Left lobe of liver (tissue), 2 donors: ENCODE measurements at regions not wholly inside any gene's neighbourhood (a gene's known extent, or its start where the extent isn't known, plus 50 kb on each side); places are given as distances from the start of the nearest gene placed in this dataset.
"Not testable (repeated sequence)": the region's sequence is repeated elsewhere in the genome, so short reads cannot be mapped to it uniquely, and the experiment has no call there.

Experiments
- ATAC-seq: fragments of 200-7000 bp; cut with Tn5 transposase; one replicate; pipeline ENCODE4 v1.9.1; 2020; ENCODE audit warnings: mild to moderate bottlenecking, moderate library complexity
- DNase-seq: peaks from one replicate; pipeline ENCODE4 v3.0.0-alpha.2; 2020; ENCODE audit warnings: low spot score
- donor health status: DM: no; HTN: no; CAD: no; lungs with moderate emphysema.
- donor health status: DM: no; HTN: yes; CAD: no.

GRCh38 chr5:105903069-105903468 lies 1767.7 kb downstream of the EFNA5 start:
- ATAC-seq (no peak), DNase-seq (no peak)

DNA sequence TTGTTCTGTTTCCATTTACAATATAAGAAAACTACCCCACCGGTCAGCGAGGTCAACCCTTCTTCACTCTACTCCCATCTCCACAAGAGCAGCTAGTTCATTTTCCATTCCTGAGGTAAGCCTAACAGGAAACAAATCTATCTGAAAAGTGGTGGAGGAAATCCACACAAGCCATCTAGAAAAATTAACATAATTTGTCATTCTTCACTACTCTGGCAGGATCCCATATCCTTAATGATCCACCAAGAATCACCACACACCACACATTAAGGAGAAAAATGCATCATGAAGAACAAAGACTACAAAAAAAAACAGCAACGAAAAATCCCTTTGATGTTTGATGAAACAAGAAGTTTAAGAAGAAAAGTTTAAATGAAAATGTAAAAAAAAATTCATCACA lies 1771.0 kb downstream of the EFNA5 start:
- ATAC-seq = no peak
- DNase-seq = no peak

- no peak for ATAC-seq
- no peak for DNase-seq
Observed at GRCh38 chr5:105898183-105898582, 1772.6 kb downstream of the EFNA5 start.

- ATAC-seq (no peak), DNase-seq (no peak)
Observed at GRCh38 chr5:105885266-105885665, 1785.5 kb downstream of the EFNA5 start.

- ATAC-seq = no peak
- no peak for DNase-seq
Observed at GRCh38 chr5:105882956-105883481, 1787.7 kb downstream of the EFNA5 start.

DNA sequence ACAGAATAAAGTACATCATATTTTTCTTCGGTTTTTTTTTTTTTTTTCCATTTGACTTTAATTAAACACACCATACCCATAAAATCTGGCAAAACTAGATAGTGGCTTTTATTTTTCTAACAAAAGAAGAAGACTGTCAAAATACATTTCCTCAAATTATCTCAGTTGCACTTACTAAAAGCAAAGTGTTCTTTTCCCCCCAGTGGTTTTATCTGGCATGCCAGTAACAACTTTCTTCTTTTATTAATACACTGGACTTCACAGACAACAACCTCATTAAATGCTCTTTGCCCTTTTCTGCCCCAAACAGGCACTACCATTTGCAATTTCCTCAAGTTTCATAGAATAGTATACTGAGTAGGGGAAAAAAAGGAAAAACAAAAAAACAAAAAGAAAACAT lies 1792.3 kb downstream of the EFNA5 start:
- DNase-seq = no peak
- ATAC-seq = no peak

DNA sequence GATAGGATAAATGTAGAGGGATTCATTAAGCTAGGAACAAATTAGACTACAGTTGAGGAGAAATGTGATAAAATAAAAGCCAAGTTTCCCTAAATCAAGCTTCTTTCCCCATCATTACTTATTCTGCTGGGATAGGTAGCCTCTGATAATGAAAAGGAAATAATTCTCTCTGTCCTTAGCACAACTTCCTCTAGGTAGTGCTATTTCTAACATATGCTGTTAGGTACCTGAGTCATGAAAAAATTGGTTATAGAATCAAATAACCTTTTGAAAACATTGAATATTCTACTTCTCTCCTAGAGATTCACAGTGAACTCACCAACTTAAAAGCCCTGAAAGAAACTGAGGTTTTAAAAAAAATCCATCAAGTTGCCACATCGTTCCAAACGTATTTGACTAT lies 1793.1 kb downstream of the EFNA5 start:
- ATAC-seq = no peak

GRCh38 chr5:105874316-105874715 lies 1796.4 kb downstream of the EFNA5 start:
- no peak for ATAC-seq
- DNase-seq = no peak

More for the DNA sequence above, 1793.1 kb downstream of the EFNA5 start:
- no peak for DNase-seq

- DNase-seq = no peak
- ATAC-seq = no peak
Observed at GRCh38 chr5:105872569-105873270, 1798.0 kb downstream of the EFNA5 start.

GRCh38 chr5:105868038-105868780 lies 1802.5 kb downstream of the EFNA5 start:
- DNase-seq = no peak
- ATAC-seq = no peak

DNA sequence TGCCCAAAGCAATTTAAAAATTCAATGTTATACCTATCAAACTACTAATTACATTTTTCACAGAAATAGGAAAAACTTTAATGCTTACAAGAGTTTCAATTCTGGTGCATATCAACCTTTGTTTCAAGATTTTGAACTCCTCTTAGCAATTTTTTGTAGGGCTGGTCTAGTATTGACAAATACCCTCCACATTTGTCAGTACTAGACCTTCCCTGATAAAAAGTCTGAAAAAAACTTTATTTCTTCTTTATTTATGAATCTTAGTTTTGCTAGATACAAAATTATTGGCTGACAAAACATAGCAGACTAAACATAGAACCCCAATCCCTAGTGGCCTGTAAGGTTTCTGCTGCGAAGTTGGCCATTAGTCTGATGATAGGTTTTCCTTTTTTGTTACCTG lies 1804.9 kb downstream of the EFNA5 start:
- ATAC-seq (no peak), DNase-seq (no peak)

DNA sequence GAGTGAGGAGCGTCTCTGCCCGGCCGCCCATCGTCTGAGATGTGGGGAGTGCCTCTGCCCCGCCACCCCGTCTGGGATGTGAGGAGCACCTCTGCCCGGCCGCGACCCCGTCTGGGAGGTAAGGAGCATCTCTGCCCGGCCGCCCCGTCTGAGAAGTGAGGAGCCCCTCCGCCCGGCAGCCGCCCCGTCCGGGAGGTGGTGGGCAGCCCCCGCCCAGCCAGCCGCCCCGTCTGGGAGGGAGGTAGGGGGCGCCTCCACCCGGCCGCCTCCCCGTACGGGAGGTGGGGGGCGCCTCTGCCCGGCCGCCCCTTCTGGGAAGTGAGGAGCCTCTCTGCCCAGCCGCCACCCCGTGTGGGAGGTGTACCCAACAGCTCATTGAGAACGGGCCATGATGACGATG lies 1811.4 kb downstream of the EFNA5 start:
- DNase-seq, ATAC-seq: not testable (repeated sequence)

DNA sequence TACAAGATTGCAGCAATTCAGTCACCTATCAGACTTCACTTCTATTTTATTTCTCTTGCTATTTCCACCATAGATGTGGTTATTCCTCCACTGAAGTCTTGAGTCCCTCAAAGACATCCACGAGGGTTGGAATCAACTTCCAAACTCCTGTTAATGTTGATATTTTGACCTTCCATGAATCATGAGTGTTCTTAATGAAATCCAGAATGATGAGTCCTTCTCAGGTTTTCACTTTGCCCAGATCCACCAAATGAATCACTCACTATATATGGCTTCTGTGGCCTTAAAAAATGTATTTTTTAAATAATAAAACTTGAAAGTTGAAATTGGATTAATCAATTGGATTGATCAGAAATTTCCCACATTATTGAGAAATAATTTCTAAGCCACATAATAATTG lies 1821.0 kb downstream of the EFNA5 start:
- DNase-seq (no peak), ATAC-seq (no peak)

DNA sequence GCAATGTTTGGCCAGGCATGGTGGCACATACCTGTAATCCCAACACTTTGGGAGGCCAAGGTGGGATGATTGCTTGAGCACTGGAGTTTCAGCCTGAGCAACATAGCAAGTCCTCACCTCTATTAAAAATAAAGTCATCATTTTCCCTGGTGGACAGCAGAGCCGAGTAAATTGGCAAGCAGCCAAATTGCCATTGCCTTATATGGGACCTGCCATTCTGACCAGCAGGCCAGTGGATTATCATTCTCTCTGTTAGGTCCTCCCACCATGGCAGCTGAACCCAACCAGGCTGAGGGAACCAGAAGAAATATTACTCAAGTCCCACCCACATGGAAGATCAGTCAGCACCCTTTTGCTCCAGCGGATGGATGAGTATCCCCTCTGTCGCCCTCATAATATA lies 1829.9 kb downstream of the EFNA5 start:
- ATAC-seq = no peak

GRCh38 chr5:105836887-105837286 lies 1833.8 kb downstream of the EFNA5 start:
- ATAC-seq (no peak), DNase-seq (no peak)

More for the DNA sequence above, 1829.9 kb downstream of the EFNA5 start:
- no peak for DNase-seq

GRCh38 chr5:105836268-105836667 lies 1834.5 kb downstream of the EFNA5 start:
- no peak for ATAC-seq

GRCh38 chr5:105828821-105829220 lies 1841.9 kb downstream of the EFNA5 start:
- DNase-seq = no peak
- no peak for ATAC-seq

More at GRCh38 chr5:105836268-105836667, 1834.5 kb downstream of the EFNA5 start:
- no peak for DNase-seq

- ATAC-seq = no peak
- DNase-seq = no peak
Observed at GRCh38 chr5:105821800-105822199, 1848.9 kb downstream of the EFNA5 start.

DNA sequence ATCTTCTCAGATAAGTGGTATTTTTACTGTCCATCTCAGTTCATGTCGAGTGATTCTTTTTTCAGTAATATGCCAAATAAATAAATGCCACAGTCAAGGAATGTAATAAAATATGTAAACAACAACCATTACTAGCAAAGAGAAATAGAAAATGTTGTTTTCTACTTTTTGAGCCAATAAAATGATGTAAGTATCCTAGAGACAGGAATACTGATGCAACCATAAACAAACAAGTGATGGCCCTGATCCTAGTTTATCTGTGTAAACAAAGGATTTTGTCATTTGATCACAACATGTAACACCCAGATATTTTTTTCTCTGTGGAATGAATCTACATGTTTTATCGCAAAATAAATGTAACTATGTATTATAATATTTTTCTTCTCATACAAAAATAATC lies 1852.8 kb downstream of the EFNA5 start:
- ATAC-seq (no peak), DNase-seq (no peak)

DNA sequence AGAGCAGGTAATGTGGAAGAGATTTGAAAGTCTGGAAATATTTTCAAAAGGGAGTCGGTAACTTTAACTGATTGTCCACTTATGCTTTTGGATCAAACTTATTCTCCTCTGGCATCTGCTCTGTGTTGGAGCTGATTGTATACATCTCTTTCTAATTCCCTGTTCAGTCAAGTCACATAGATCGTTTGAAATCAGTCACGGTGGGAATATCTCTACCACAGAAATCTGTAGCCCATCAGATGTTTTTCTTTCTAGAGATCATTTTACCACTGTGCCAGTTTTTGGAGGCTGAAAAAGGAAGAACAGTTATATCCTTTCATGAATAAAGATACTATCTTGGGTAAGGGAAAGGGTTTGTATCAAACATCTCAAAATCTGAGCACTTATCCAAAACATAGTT lies 1853.3 kb downstream of the EFNA5 start:
- ATAC-seq (no peak), DNase-seq (no peak)

- DNase-seq (no peak), ATAC-seq (no peak)
Observed at GRCh38 chr5:105816961-105817360, 1853.8 kb downstream of the EFNA5 start.

DNA sequence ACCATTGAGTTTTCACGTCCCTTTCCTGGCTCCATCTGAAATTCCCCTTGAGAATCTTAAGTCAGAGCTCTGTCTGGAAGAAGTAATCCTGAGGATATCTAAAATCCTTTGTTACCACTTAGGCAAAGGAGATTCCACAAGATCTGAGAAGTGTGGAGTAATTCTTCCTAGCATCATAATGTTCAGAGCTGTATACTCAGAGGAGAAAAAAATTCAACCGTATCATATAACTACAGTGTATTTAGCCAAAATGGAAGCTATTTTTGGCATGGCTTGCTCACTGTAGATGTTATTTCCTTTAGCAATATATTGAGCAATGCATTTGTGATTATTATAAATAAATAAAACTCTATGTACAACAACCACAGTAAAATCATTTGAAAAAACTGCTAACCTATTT lies 1858.4 kb downstream of the EFNA5 start:
- ATAC-seq (no peak), DNase-seq (no peak)
